22Rv1 (cell line): ENCODE measurements at regions not wholly inside any gene's neighbourhood (a gene's known extent, or its start where the extent isn't known, plus 50 kb on each side); places are given as distances from the start of the nearest gene placed in this dataset.

Experiments used
- CTCF ChIP-seq: fragments of 450-650 bp; IDR thresholded peaks from 2 replicates; pipeline ENCODE4 v1.5.1; 2017; ENCODE audit warnings: mild to moderate bottlenecking
- ZFX ChIP-seq: fragments of 450-650 bp; IDR thresholded peaks from 2 replicates; pipeline ENCODE4 v1.6.1; 2017; ENCODE audit warnings: antibody characterized with exemption, borderline replicate concordance

- no peak for TF ChIP-seq ZFX
- no peak for TF ChIP-seq CTCF
These were observed 146.5 kb upstream of the TOP1 start for GRCh38 chr20:40882152-40882551.
